ENCODE measurements at regions not wholly inside any gene's neighbourhood (a gene's known extent, or its start where the extent isn't known, plus 50 kb on each side); places are given as distances from the start of the nearest gene placed in this dataset.

GRCh38 chr10:113977174-113977573 lies 66.5 kb upstream of the ADRB1 start:
- DNase-seq (ENCODE audit: low read depth) (no peak), FAIRE-seq (no peak)
- no peak overlapping the region for H3K4me3 ChIP-seq (ENCODE audit: insufficient read depth, low read depth, low read length)
- H3K9me3 ChIP-seq (ENCODE audit: insufficient read depth, low read depth, low read length) = no peaks in the 10 kb centered on the region
- no peaks in the 10 kb centered on the region for H4K20me1 ChIP-seq (ENCODE audit: insufficient read depth, low read length)
- no peak overlapping the region for H2AFZ ChIP-seq (ENCODE audit: low read depth, low read length)
- H3K9me3 Mint-ChIP-seq (ENCODE audit: unreplicated experiment) = peaks cover 23% of the 10 kb centered on the region
- no peak overlapping the region for H3K27ac ChIP-seq (ENCODE audit: low read depth, low read length)
- no peak overlapping the region for H3K9ac ChIP-seq (ENCODE audit: low read length)
- peaks cover 61% of the 10 kb centered on the region for H3K27me3 Mint-ChIP-seq (ENCODE audit: low read depth, unreplicated experiment)
- H3K4me1 Mint-ChIP-seq (ENCODE audit: low read depth, unreplicated experiment) = no peaks in the 10 kb centered on the region
- no peaks in the 10 kb centered on the region for H3K4me1 ChIP-seq (ENCODE audit: insufficient read depth, low read length)
- H3K27ac Mint-ChIP-seq (ENCODE audit: unreplicated experiment) = no peak overlapping the region
- peaks cover 14% of the 10 kb centered on the region for H3K27me3 ChIP-seq (ENCODE audit: insufficient read depth, low read length)
- no peaks in the 10 kb centered on the region for H3K36me3 Mint-ChIP-seq (ENCODE audit: low read depth, unreplicated experiment)
- no peaks in the 10 kb centered on the region for H3K36me3 ChIP-seq (ENCODE audit: insufficient read depth, low read length)
- no peak for TF ChIP-seq EZH2 (IDR thresholded peaks at IDR 0.05; ENCODE audit: insufficient read depth, low read length)
- TF ChIP-seq CTCF (IDR thresholded peaks at IDR 0.05; ENCODE audit: insufficient read depth, low read depth, low read length) = no peak
- H3K4me3 Mint-ChIP-seq (ENCODE audit: unreplicated experiment) = no peak overlapping the region
- H3K4me2 ChIP-seq (ENCODE audit: low read length) = no peak overlapping the region
- H3K79me2 ChIP-seq (ENCODE audit: insufficient read depth, low read length) = no peaks in the 10 kb centered on the region

- no peak overlapping the region for H2AFZ ChIP-seq (ENCODE audit: low read depth, low read length)
- Mint-ChIP-seq H3K9me3 (ENCODE audit: unreplicated experiment) (peaks cover 17% of the 10 kb centered on the region), H3K27ac (ENCODE audit: unreplicated experiment) (no peak overlapping the region), H3K27me3 (ENCODE audit: low read depth, unreplicated experiment) (peaks cover 67% of the 10 kb centered on the region), H3K36me3 (ENCODE audit: low read depth, unreplicated experiment) (no peaks in the 10 kb centered on the region), H3K4me1 (ENCODE audit: low read depth, unreplicated experiment) (no peaks in the 10 kb centered on the region), H3K4me3 (ENCODE audit: unreplicated experiment) (no peak overlapping the region)
- no peak overlapping the region for H3K4me3 ChIP-seq (ENCODE audit: insufficient read depth, low read depth, low read length)
- TF ChIP-seq CTCF (IDR thresholded peaks at IDR 0.05; ENCODE audit: insufficient read depth, low read depth, low read length) = no peak
- TF ChIP-seq EZH2 (IDR thresholded peaks at IDR 0.05; ENCODE audit: insufficient read depth, low read length) = no peak
- H3K27ac ChIP-seq (ENCODE audit: low read depth, low read length) = no peak overlapping the region
- DNase-seq (ENCODE audit: low read depth) (no peak), FAIRE-seq (no peak)
- H3K9ac ChIP-seq (ENCODE audit: low read length) = no peak overlapping the region
- H3K9me3 ChIP-seq (ENCODE audit: insufficient read depth, low read depth, low read length) = no peaks in the 10 kb centered on the region
- H4K20me1 ChIP-seq (ENCODE audit: insufficient read depth, low read length) = no peaks in the 10 kb centered on the region
- H3K4me1 ChIP-seq (ENCODE audit: insufficient read depth, low read length) = no peaks in the 10 kb centered on the region
- no peaks in the 10 kb centered on the region for H3K36me3 ChIP-seq (ENCODE audit: insufficient read depth, low read length)
- H3K27me3 ChIP-seq (ENCODE audit: insufficient read depth, low read length) = peaks cover 10% of the 10 kb centered on the region
- no peaks in the 10 kb centered on the region for H3K79me2 ChIP-seq (ENCODE audit: insufficient read depth, low read length)
- H3K4me2 ChIP-seq (ENCODE audit: low read length) = no peak overlapping the region
Measured at GRCh38 chr10:113978802-113979201, 64.9 kb upstream of the ADRB1 start.

GRCh38 chr10:113979409-113979808 lies 64.3 kb upstream of the ADRB1 start:
- H3K36me3 ChIP-seq (ENCODE audit: insufficient read depth, low read length) = no peaks in the 10 kb centered on the region
- no peak overlapping the region for H3K9ac ChIP-seq (ENCODE audit: low read length)
- DNase-seq (ENCODE audit: low read depth) = no peak
- H4K20me1 ChIP-seq (ENCODE audit: insufficient read depth, low read length) = no peaks in the 10 kb centered on the region
- H3K79me2 ChIP-seq (ENCODE audit: insufficient read depth, low read length) = no peaks in the 10 kb centered on the region
- H3K9me3 ChIP-seq (ENCODE audit: insufficient read depth, low read depth, low read length) = no peaks in the 10 kb centered on the region
- no peak for TF ChIP-seq EZH2 (IDR thresholded peaks at IDR 0.05; ENCODE audit: insufficient read depth, low read length)
- no peak for TF ChIP-seq CTCF (IDR thresholded peaks at IDR 0.05; ENCODE audit: insufficient read depth, low read depth, low read length)
- Mint-ChIP-seq H3K4me1 (ENCODE audit: low read depth, unreplicated experiment) (no peaks in the 10 kb centered on the region), H3K36me3 (ENCODE audit: low read depth, unreplicated experiment) (no peaks in the 10 kb centered on the region), H3K27ac (ENCODE audit: unreplicated experiment) (no peak overlapping the region), H3K9me3 (ENCODE audit: unreplicated experiment) (peaks cover 16% of the 10 kb centered on the region), H3K4me3 (ENCODE audit: unreplicated experiment) (no peak overlapping the region), H3K27me3 (ENCODE audit: low read depth, unreplicated experiment) (peaks cover 73% of the 10 kb centered on the region)
- no peak overlapping the region for H2AFZ ChIP-seq (ENCODE audit: low read depth, low read length)
- no peak for FAIRE-seq
- H3K4me2 ChIP-seq (ENCODE audit: low read length) = no peak overlapping the region
- H3K4me3 ChIP-seq (ENCODE audit: insufficient read depth, low read depth, low read length) = no peak overlapping the region
- no peak overlapping the region for H3K27ac ChIP-seq (ENCODE audit: low read depth, low read length)
- H3K4me1 ChIP-seq (ENCODE audit: insufficient read depth, low read length) = no peaks in the 10 kb centered on the region
- H3K27me3 ChIP-seq (ENCODE audit: insufficient read depth, low read length) = peaks cover 8% of the 10 kb centered on the region

Data from astrocyte (in vitro differentiated cells and primary cell).